H4 (cell line): ENCODE measurements at regions not wholly inside any gene's neighbourhood (a gene's known extent, or its start where the extent isn't known, plus 50 kb on each side); places are given as distances from the start of the nearest gene placed in this dataset.
"Not testable (repeated sequence)": the region's sequence is repeated elsewhere in the genome, so short reads cannot be mapped to it uniquely, and the experiment has no call there.

Source experiments
- DNase-seq: peaks from one replicate; pipeline ENCODE4 v3.0.0-alpha.2; 2015; ENCODE audit warnings: low spot score

- not testable (repeated sequence) for DNase-seq
These were observed 144.7 kb upstream of the CRYM start for GRCh38 chr16:21422824-21423223.

- DNase-seq: not testable (repeated sequence)
These were observed 126.6 kb upstream of the CRYM start for GRCh38 chr16:21404699-21405098.

- DNase-seq: not testable (repeated sequence)
These were observed 119.8 kb upstream of the CRYM start for GRCh38 chr16:21397866-21398265.

- DNase-seq: not testable (repeated sequence)
These were observed 118.5 kb upstream of the CRYM start for GRCh38 chr16:21396545-21396944.

DNA sequence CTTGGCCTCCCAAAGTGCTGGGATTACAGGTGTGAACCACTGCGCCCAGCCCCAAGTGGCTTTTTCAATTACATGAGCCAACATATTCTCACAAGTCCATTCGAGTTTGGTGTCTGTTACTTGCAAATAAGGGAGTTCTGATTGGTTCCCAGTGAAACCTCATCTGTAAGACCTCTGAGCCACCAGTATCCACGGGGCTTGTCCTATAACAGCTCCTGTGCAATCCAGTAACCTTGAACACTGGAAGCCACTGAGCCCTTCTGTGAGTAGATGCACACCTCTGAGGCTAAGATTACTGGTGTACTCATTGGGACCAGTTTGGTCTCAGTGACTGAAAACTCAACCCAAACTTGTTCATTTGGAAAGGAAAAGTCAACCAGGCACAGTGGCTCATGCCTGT is 112.5 kb upstream of the CRYM start:
- not testable (repeated sequence) for DNase-seq

DNA sequence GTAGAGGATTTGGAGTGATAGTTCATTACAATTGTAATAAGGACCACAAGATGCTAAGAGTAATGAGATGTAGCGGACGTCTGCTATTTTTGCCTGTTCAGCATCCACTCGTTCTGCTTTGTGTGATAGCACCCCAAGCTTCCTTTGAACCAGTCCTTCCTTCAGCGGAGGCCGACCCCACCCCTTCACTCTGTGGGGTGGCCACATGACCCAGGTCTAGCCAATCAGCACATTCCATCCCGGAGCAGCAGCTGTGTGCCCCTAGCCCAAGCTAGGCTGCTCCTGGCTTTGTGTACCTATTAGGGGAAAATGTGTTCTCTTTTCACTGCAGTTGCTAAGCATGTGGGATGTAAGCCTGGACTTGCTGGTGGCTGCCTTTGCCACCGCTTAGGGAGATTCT is 111.8 kb upstream of the CRYM start:
- not testable (repeated sequence) for DNase-seq

- not testable (repeated sequence) for DNase-seq
These were observed 109.7 kb upstream of the CRYM start for GRCh38 chr16:21387757-21388156.

DNA sequence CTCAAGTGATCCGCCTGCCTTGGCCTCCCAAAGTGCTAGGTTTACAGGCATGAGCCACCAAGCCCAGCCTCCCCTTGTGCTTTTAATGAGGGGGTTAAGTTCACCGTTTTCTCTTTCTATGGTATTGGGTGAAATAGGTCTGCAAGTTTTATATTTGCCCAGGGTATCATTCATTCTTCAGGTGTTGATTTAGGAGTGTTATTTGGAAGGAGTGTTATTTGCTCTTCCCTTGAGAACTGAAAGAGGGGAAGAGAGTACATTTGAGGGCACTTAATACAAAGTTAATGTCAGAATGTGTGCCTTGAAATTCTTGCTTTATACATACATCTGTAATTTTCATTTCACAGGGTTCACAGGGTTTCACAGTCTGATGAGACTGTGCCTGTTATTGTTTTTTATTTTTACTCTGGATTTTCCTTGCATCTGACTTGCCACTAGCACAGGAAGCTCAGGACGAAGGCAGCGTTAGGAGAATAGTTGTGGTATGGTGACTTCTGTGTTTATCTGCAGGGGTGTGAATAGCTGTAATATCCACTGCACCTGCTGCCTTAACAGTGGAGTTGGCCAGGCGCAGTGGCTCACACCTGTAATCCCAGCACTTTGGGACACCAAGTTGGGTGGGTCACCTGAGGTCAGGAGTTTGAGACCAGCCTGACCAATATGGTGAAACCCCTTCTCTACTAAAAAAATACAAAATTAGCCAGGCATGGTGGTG is 108.3 kb upstream of the CRYM start:
- DNase-seq: not testable (repeated sequence)

- DNase-seq: not testable (repeated sequence)
These were observed 105.6 kb upstream of the CRYM start for GRCh38 chr16:21383682-21384081.

- DNase-seq: not testable (repeated sequence)
These were observed 101.6 kb upstream of the CRYM start for GRCh38 chr16:21379645-21380044.

DNA sequence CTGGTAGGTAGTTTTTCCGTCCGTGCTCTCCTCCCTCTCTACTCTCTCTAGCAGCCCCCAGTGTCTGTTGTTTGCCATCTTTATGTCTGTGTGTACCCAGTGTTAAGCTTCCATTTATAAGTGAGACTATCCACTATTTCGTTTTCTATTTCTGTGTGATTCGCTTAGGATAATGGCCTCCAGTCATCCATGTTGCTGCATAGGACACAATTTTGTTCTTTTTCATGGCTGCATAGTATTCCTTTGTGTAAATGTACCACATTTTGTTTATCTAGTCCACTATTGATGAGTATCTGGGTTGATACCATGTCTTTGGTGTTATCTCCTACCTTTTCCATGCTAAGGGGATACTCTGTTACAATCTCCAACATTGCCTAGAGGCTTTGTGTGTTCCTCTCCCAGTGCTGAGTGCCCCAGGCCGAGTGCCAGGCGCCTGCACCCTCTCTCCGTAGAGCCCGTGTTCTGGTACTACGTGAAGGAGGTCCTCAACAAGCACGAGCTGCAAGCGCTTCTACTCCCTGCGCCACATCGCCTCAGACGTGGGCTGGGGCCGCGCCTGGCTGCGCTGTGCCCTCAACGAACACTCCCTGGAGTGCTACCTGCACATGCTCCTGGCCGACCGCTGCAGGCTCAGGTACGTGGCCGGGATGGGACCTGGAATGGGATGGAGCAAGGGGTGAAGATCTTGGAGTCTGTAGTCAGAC is 98.3 kb upstream of the CRYM start:
- DNase-seq: not testable (repeated sequence)

DNA sequence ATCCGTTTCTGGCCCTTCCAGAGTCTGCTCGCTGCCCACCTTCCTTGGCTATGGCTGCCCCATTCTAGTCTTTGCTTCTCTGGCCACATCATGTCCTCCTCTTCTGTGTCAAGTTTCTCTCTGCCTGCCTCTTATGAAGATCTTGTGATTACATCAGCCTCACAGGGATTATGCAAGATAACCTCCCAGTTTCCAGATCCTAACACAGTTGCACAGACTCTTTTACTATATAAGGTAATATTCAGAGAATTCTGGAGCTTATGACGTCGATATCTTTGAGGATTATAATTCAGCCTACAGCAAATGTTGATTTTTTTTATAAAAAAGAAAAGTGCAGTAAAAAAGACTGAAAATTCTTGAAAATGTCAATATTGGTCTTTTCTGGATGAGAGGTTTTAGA is 97.2 kb upstream of the CRYM start:
- DNase-seq: not testable (repeated sequence)

DNA sequence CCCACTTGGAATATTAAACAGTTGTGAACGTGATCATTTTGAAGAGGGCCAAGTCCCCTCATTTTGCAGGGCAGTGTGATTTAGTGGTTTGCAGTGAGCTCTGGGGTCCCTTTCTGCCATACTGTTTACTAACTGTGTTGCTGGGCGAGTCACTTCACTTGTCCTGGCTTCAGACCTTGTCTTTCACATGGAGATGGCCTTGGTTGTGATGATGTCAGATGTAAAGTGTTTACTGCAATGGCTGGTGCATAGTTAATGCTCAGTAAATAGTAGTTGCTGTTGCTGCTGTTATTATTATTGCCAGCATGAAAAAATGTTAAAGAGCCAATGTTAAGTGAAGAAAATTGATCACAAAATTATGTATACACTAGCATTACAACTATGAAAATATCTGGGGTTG is 95.4 kb upstream of the CRYM start:
- not testable (repeated sequence) for DNase-seq

DNA sequence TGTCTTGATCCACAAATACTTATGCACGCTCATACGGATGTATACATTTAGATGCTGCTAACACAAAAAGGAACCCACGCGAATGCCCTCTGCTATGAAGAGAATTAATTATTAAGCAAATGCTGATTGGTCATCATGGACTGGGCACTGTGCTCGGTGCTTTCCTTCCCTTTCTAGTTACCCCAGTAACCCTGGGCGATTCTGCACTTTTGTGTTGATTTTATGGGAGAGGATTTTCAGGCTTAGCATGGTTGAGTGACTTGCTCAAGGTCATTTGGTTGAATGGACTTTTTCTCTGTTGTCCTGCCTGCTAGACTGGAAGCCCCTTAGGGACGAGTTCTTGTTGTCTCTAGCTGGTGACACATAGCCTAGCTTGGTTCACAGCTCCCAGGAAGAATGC is 94.8 kb upstream of the CRYM start:
- DNase-seq: not testable (repeated sequence)

GRCh38 chr16:21372162-21372835 is 94.2 kb upstream of the CRYM start:
- not testable (repeated sequence) for DNase-seq

GRCh38 chr16:21370791-21371190 is 92.7 kb upstream of the CRYM start:
- peak; percentile 28 for DNase-seq

DNA sequence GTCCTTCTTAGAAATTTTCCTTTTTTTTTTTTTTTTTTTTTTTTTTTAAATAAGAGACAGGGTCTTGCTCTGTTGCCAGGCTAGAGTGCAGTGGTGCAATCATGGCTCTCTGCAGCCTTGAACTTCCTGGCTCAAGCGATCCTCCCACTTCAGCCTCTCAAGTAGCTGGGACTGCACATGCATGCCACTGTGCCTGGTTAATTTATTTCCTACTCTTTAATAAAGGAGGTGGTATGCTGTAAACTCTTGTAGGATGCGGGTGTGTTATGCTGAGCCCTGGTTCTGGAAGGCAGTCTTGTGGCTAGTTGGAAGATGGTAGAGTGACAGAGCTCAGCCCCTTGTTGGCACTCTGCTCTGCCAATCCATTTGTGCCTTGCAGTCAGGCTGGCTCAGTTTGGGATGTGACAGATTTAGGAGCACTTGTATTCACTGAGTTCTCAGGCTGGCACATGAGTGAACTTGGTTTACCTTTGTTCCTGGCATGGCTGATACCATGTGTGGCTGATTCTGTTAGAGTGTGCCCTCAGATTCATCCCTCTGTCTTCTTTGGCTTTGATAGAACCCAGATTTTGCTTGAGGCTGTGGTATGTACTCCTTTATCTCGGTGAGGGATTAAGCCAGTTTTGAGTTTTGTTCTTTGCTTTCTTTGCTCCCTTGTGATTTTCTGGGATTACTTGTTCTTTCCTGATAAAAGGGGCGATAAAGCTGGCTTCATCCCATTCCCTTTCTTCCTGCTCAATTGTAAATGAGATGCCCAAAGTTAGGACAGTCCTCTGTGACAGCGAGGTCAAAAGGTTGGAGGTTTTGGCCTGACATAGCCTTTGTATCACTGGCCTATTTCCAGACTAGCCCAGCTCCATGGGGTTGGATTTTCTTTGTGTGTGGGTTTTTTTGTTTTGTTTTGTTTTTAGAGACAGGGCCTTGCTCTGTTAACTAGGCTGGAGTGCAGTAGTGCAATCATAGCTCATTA is 91.2 kb upstream of the CRYM start:
- not testable (repeated sequence) for DNase-seq

DNA sequence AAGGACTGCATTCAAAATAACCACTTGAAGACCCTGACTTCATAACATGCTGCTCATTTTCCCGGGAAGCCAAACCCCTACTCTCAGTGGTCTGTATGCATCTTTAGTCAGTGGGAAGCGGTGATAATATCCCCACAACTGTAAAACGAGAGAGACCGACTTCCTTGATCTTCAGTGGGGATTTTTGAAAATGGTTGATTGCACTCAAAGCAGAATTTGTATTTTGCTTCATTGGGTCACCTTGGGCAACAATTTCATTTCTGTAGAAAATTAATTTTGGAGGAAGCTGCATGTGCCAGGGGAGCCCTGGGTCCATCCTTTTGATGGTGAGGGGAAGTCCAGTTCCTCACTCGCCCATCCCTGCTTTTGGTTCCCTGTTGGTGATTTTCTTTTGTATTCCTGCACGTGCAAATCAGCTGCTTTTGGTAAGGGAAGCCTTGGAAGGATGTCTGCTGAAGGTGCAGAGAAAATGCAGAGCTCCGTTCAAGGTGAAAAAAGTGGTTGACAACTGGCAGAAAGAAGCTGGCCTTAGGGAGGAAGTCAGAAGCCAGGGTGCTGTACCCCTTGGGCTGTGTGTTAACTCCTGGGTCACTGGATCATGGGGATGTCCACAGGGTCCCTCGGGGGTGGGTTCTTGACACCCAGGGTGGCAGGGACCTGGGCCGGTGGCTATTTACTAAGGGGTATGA is 89.8 kb upstream of the CRYM start:
- not testable (repeated sequence) for DNase-seq

DNA sequence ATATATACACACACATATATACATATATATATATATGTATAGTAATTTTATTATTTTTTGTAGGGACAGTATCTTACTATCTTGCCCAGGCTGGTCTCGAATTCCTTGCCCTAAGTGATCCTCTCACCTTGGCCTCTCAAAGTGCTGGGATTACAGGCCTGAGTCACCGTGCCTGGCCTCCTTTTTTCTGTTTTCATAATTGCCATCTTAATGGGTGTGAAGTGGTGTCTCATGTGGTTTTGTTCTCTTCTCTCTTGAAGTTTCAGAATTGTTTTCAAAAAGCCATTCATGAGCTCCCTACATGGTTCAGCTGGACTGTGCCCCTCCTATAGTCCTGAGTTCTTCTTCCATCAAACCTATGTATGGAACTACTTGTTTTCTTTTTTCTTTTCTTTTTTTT is 88.9 kb upstream of the CRYM start:
- DNase-seq: not testable (repeated sequence)

GRCh38 chr16:21365541-21365940 is 87.5 kb upstream of the CRYM start:
- DNase-seq: not testable (repeated sequence)
